Colonic mucosa (tissue), 4 donors: ENCODE measurements at regions not wholly inside any gene's neighbourhood (a gene's known extent, or its start where the extent isn't known, plus 50 kb on each side); places are given as distances from the start of the nearest gene placed in this dataset.
A peak's percentile ranks its signal among the peaks of the same experiment; 100 is the strongest.
"Not testable (repeated sequence)": the region's sequence is repeated elsewhere in the genome, so short reads cannot be mapped to it uniquely, and the experiment has no call there.

Experiments
- DNase-seq: peaks from one replicate; pipeline ENCODE4 v3.0.0-alpha.2; 2020
- H3K27ac ChIP-seq: fragments of 200-600 bp; one replicate; pipeline ENCODE4 v1.8.0; 2021
- H3K27me3 ChIP-seq: fragments of 200-600 bp; one replicate; pipeline ENCODE4 v1.8.0; 2021
- H3K36me3 ChIP-seq: fragments of 200-600 bp; one replicate; pipeline ENCODE4 v1.8.0; 2021
- H3K4me1 ChIP-seq: fragments of 200-600 bp; one replicate; pipeline ENCODE4 v1.8.0; 2021; ENCODE audit warnings: mild to moderate bottlenecking
- H3K4me3 ChIP-seq: fragments of 200-600 bp; one replicate; pipeline ENCODE4 v1.8.0; 2021
- H3K9ac ChIP-seq, 2 donors: one replicate each; pipeline ENCODE4 v1.7.0; 2013; ENCODE audit warnings: control low read depth in 2 of 2, low read depth in 2 of 2, low read length in 2 of 2
- H3K9me3 ChIP-seq: fragments of 200-600 bp; one replicate; pipeline ENCODE4 v1.8.0; 2021
- intact Hi-C: fragments of 100-400 bp; cut with DNase I; formaldehyde crosslinking; loops from one replicate; pipeline ENCODE4 v1.14.1; 2022
- donor health status: healthy.
- donor health status: DM: no; HTN: no; CAD: no.
- donor health status: DM: no; HTN: no; CAD: no.

- H3K4me1 ChIP-seq, H3K27me3 ChIP-seq, H3K4me3 ChIP-seq, H3K36me3 ChIP-seq, H3K27ac ChIP-seq, DNase-seq, intact Hi-C loops, H3K9ac ChIP-seq, H3K9me3 ChIP-seq: not testable (repeated sequence)
Measured at GRCh38 chr15:85255502-85255901, 124.9 kb upstream of the AKAP13 start.

GRCh38 chr15:85256009-85256997, 124.1 kb upstream of the AKAP13 start:
- H3K27me3 ChIP-seq, H3K9me3 ChIP-seq, DNase-seq, H3K4me3 ChIP-seq, H3K27ac ChIP-seq, intact Hi-C loops, H3K4me1 ChIP-seq, H3K36me3 ChIP-seq, H3K9ac ChIP-seq: not testable (repeated sequence)

- H3K36me3 ChIP-seq, H3K4me1 ChIP-seq, H3K27ac ChIP-seq, H3K4me3 ChIP-seq, intact Hi-C loops, DNase-seq, H3K27me3 ChIP-seq, H3K9ac ChIP-seq, H3K9me3 ChIP-seq: not testable (repeated sequence)
Measured at GRCh38 chr15:85258062-85258445, 122.3 kb upstream of the AKAP13 start.

- H3K9me3 ChIP-seq, intact Hi-C loops, H3K36me3 ChIP-seq, H3K27ac ChIP-seq, H3K4me1 ChIP-seq, H3K4me3 ChIP-seq, DNase-seq, H3K9ac ChIP-seq, H3K27me3 ChIP-seq: not testable (repeated sequence)
Measured at GRCh38 chr15:85258559-85259209, 121.7 kb upstream of the AKAP13 start.

GRCh38 chr15:85260526-85260925, 119.9 kb upstream of the AKAP13 start:
- intact Hi-C loops, H3K27ac ChIP-seq, H3K9me3 ChIP-seq, DNase-seq, H3K4me3 ChIP-seq, H3K27me3 ChIP-seq, H3K9ac ChIP-seq, H3K36me3 ChIP-seq, H3K4me1 ChIP-seq: not testable (repeated sequence)

- H3K27me3 ChIP-seq, H3K9me3 ChIP-seq, H3K4me1 ChIP-seq, intact Hi-C loops, H3K9ac ChIP-seq, H3K27ac ChIP-seq, H3K36me3 ChIP-seq, H3K4me3 ChIP-seq: not testable (repeated sequence)
- DNase-seq, result peak; percentile 12
Measured at GRCh38 chr15:85262461-85263055, 117.8 kb upstream of the AKAP13 start.

GRCh38 chr15:85263842-85264440, 116.5 kb upstream of the AKAP13 start:
- intact Hi-C loops, H3K27me3 ChIP-seq: not testable (repeated sequence)
- peak; percentile 11 for DNase-seq

GRCh38 chr15:85264614-85265190, 115.7 kb upstream of the AKAP13 start:
- H3K27ac ChIP-seq, DNase-seq, H3K4me1 ChIP-seq, H3K27me3 ChIP-seq, intact Hi-C loops, H3K9me3 ChIP-seq, H3K36me3 ChIP-seq, H3K9ac ChIP-seq, H3K4me3 ChIP-seq: not testable (repeated sequence)

More at GRCh38 chr15:85263842-85264440, 116.5 kb upstream of the AKAP13 start:
- H3K4me1 ChIP-seq, H3K9ac ChIP-seq, H3K36me3 ChIP-seq, H3K27ac ChIP-seq, H3K4me3 ChIP-seq, H3K9me3 ChIP-seq: not testable (repeated sequence)

- not testable (repeated sequence) for DNase-seq
Measured at GRCh38 chr15:85267158-85267857, 113.1 kb upstream of the AKAP13 start.

More at GRCh38 chr15:85267158-85267857, 113.1 kb upstream of the AKAP13 start:
- H3K4me3 ChIP-seq, H3K27me3 ChIP-seq, H3K36me3 ChIP-seq, H3K27ac ChIP-seq, H3K9ac ChIP-seq, H3K4me1 ChIP-seq, H3K9me3 ChIP-seq, intact Hi-C loops: not testable (repeated sequence)
